NCI-H2107 treated with DMSO at 0.1 percent for 48 hours (cell line): ENCODE measurements at regions not wholly inside any gene's neighbourhood (a gene's known extent, or its start where the extent isn't known, plus 50 kb on each side); places are given as distances from the start of the nearest gene placed in this dataset.

Experiments used
- DNase-seq: peaks from one replicate; lab custom pipeline; 2025; ENCODE audit not compliant: unreplicated experiment; lab: John Stamatoyannopoulos, UW

- no peak for DNase-seq
These were observed 556.6 kb downstream of the TLE1 start for GRCh38 chr9:81132796-81133195.

- DNase-seq = no peak
These were observed 557.0 kb downstream of the TLE1 start for GRCh38 chr9:81132318-81132717.

- no peak for DNase-seq
These were observed 560.6 kb downstream of the TLE1 start for GRCh38 chr9:81128701-81129100.

GRCh38 chr9:81125446-81126092, 563.8 kb downstream of the TLE1 start:
- DNase-seq = no peak

- no peak for DNase-seq
These were observed 565.8 kb downstream of the TLE1 start for GRCh38 chr9:81123526-81123925.

- DNase-seq = no peak
These were observed 566.6 kb downstream of the TLE1 start for GRCh38 chr9:81122749-81123148.

- DNase-seq = no peak
These were observed 569.8 kb downstream of the TLE1 start for GRCh38 chr9:81119591-81119990.

- no peak for DNase-seq
These were observed 570.9 kb downstream of the TLE1 start for GRCh38 chr9:81118416-81118815.

GRCh38 chr9:81116340-81117137, 572.8 kb downstream of the TLE1 start:
- DNase-seq = no peak

- peak; percentile 3 for DNase-seq
These were observed 575.8 kb downstream of the TLE1 start for GRCh38 chr9:81113453-81114124.

GRCh38 chr9:81112627-81113452, 576.5 kb downstream of the TLE1 start:
- no peak for DNase-seq

- DNase-seq = no peak
These were observed 580.5 kb downstream of the TLE1 start for GRCh38 chr9:81108821-81109220.

GRCh38 chr9:81108391-81108790, 581.0 kb downstream of the TLE1 start:
- no peak for DNase-seq

GRCh38 chr9:81103597-81104471, 585.5 kb downstream of the TLE1 start:
- no peak for DNase-seq

GRCh38 chr9:81097131-81097847, 592.1 kb downstream of the TLE1 start:
- DNase-seq = no peak

GRCh38 chr9:81096625-81097024, 592.7 kb downstream of the TLE1 start:
- no peak for DNase-seq

GRCh38 chr9:81092057-81092456, 597.3 kb downstream of the TLE1 start:
- no peak for DNase-seq

- DNase-seq = no peak
These were observed 601.0 kb downstream of the TLE1 start for GRCh38 chr9:81088341-81088740.

- DNase-seq = no peak
These were observed 602.9 kb downstream of the TLE1 start for GRCh38 chr9:81086416-81086815.
